ENCODE measurements at regions not wholly inside any gene's neighbourhood (a gene's known extent, or its start where the extent isn't known, plus 50 kb on each side); places are given as distances from the start of the nearest gene placed in this dataset.

GRCh38 chr19:28313633-28314032 is 899.3 kb downstream of the UQCRFS1 start:
- TF ChIP-seq SUZ12 (IDR thresholded peaks at IDR 0.05; ENCODE audit: extremely low read depth, insufficient read depth, insufficient read length) (no peak), YY1 (IDR thresholded peaks at IDR 0.05; ENCODE audit: insufficient read depth, insufficient read length) (no peak)

All from NT2/D1 (cell line).